SK-MEL-5 (cell line): ENCODE measurements at regions not wholly inside any gene's neighbourhood (a gene's known extent, or its start where the extent isn't known, plus 50 kb on each side); places are given as distances from the start of the nearest gene placed in this dataset.
"Not testable (repeated sequence)": the region's sequence is repeated elsewhere in the genome, so short reads cannot be mapped to it uniquely, and the experiment has no call there.

Source experiments
- DNase-seq: peaks from one replicate; pipeline ENCODE4 v3.0.0-alpha.2; 2016; ENCODE audit warnings: low read depth, low spot score
- in situ Hi-C: cut with HindIII; loops from 2 replicates; pipeline ENCODE4 v1.10.0; 2016; ENCODE audit warnings: low sequenced_read_pairs, high pct_unique_total_duplicates, low pct_unique_long_range_greater_than_20kb

- no peak for DNase-seq
- in situ Hi-C loops: no loop called here
Measured at GRCh38 chr14:22232486-22232885, 356.5 kb downstream of the DAD1 start.

GRCh38 chr14:22231018-22231417 lies 358.0 kb downstream of the DAD1 start:
- in situ Hi-C loops: no loop called here
- no peak for DNase-seq

GRCh38 chr14:22230517-22230916 lies 358.5 kb downstream of the DAD1 start:
- in situ Hi-C loops: no loop called here

GRCh38 chr14:22227084-22227483 lies 361.9 kb downstream of the DAD1 start:
- in situ Hi-C loops: no loop called here
- DNase-seq: no peak

More at GRCh38 chr14:22230517-22230916, 358.5 kb downstream of the DAD1 start:
- DNase-seq: no peak

GRCh38 chr14:22226381-22226780 lies 362.6 kb downstream of the DAD1 start:
- peak; percentile 51 for DNase-seq

GRCh38 chr14:22225516-22226140 lies 363.4 kb downstream of the DAD1 start:
- in situ Hi-C loops: no loop called here
- no peak for DNase-seq

More at GRCh38 chr14:22226381-22226780, 362.6 kb downstream of the DAD1 start:
- in situ Hi-C loops: no loop called here

- peak; percentile 62 for DNase-seq
- in situ Hi-C loops: no loop called here
Measured at GRCh38 chr14:22221508-22221907, 367.5 kb downstream of the DAD1 start.

- peak; percentile 6 for DNase-seq
- in situ Hi-C loops: no loop called here
Measured at GRCh38 chr14:22220427-22220826, 368.6 kb downstream of the DAD1 start.

GRCh38 chr14:22218728-22219127 lies 370.3 kb downstream of the DAD1 start:
- no peak for DNase-seq
- in situ Hi-C loops: no loop called here

GRCh38 chr14:22213120-22213519 lies 375.9 kb downstream of the DAD1 start:
- no peak for DNase-seq
- in situ Hi-C loops: no loop called here

- in situ Hi-C loops: no loop called here
Measured at GRCh38 chr14:22210906-22211305, 378.1 kb downstream of the DAD1 start.

GRCh38 chr14:22210026-22210425 lies 379.0 kb downstream of the DAD1 start:
- in situ Hi-C loops: no loop called here
- DNase-seq: no peak

More at GRCh38 chr14:22210906-22211305, 378.1 kb downstream of the DAD1 start:
- DNase-seq: no peak

GRCh38 chr14:22203036-22203435 lies 386.0 kb downstream of the DAD1 start:
- in situ Hi-C loops: no loop called here
- DNase-seq: no peak

- DNase-seq: no peak
- in situ Hi-C loops: no loop called here
Measured at GRCh38 chr14:22202313-22202712, 386.7 kb downstream of the DAD1 start.

- in situ Hi-C loops: no loop called here
- peak; percentile 81 for DNase-seq
Measured at GRCh38 chr14:22200977-22201605, 387.9 kb downstream of the DAD1 start.

- not testable (repeated sequence) for DNase-seq
Measured at GRCh38 chr14:22200131-22200530, 388.9 kb downstream of the DAD1 start.

GRCh38 chr14:22194664-22195063 lies 394.4 kb downstream of the DAD1 start:
- in situ Hi-C loops: no loop called here
- peak; percentile 29 for DNase-seq

More at GRCh38 chr14:22200131-22200530, 388.9 kb downstream of the DAD1 start:
- in situ Hi-C loops: not testable (repeated sequence)

- no peak for DNase-seq
- in situ Hi-C loops: no loop called here
Measured at GRCh38 chr14:22190411-22191191, 398.4 kb downstream of the DAD1 start.
